HCT116 (cell line): ENCODE measurements at regions not wholly inside any gene's neighbourhood (a gene's known extent, or its start where the extent isn't known, plus 50 kb on each side); places are given as distances from the start of the nearest gene placed in this dataset.

ENCODE experiments used
- ATAC-seq: fragments of 200-7000 bp; cut with Tn5 transposase; 2 replicates; pipeline ENCODE4 v1.9.1; 2020; ENCODE audit warnings: mild to moderate bottlenecking, moderate library complexity
- BruUV-seq: library from RNA; stranded (reverse); fragments of 400-500 nt; replicated peaks from 2 replicates; lab custom pipeline; 2021; lab: Mats Ljungman, UMichigan
- CTCF ChIA-PET: fragments of 300-600 bp; sonication (Branson Sonifier 250); formaldehyde crosslinking; loops from one replicate; lab custom pipeline; 2021; ENCODE audit warnings: antibody characterized with exemption; lab: Charles Lee
- POLR2A ChIA-PET: fragments of 300-600, 350-600 bp; sonication (Branson Sonifier 250); formaldehyde crosslinking; loops from one replicate; lab custom pipeline; 2021; ENCODE audit warnings: antibody characterized with exemption; lab: Charles Lee
- RAD21 ChIA-PET, 2 experiments: fragments of 300-600 bp; sonication (Branson Sonifier 250); formaldehyde crosslinking; loops; one replicate each; lab custom pipeline; 2023; ENCODE audit warnings: low total read pairs in 2 of 2; ENCODE audit not compliant: uncharacterized antibody in 2 of 2, unreplicated experiment in 2 of 2, low non-redundant PET in 1 of 2; lab: Charles Lee
- DNase-seq: peaks from one replicate; pipeline ENCODE4 v3.0.0-alpha.2; 2010; ENCODE audit warnings: low read depth, low spot score
- H2AFZ ChIP-seq: fragments of 200-600 bp; shearing (Covaris generic), sonication (generic); 2 replicates; pipeline ENCODE4 v1.6.1; 2017; ENCODE audit warnings: low read depth, mixed run types, mixed read lengths, antibody characterized with exemption, low read length; ENCODE audit not compliant: poor library complexity, severe bottlenecking
- H3K27ac ChIP-seq: 2 replicates; pipeline ENCODE4 v1.5.1; 2012; ENCODE audit warnings: low read depth, low read length
- H3K27me3 ChIP-seq: fragments of 200-600 bp; sonication (generic); 2 replicates; pipeline ENCODE4 v1.6.1; 2016; ENCODE audit warnings: mixed run types, low read length, mixed read lengths; ENCODE audit not compliant: insufficient read depth
- H3K36me3 ChIP-seq, 2 experiments: fragments of 200-500 bp in 1 of 2; fragments of 200-600 bp in 1 of 2; sonication (Bioruptor generic) in 1 of 2; sonication (generic) in 1 of 2; 2 replicates each; pipeline versions ENCODE4 v1.5.1 to v1.6.1; 2014 to 2016; ENCODE audit warnings: low read length in 2 of 2, inconsistent platforms in 1 of 2, mixed read lengths in 1 of 2, mixed run types in 1 of 2; ENCODE audit not compliant: insufficient read depth in 2 of 2, control insufficient read depth in 1 of 2
- H3K4me1 ChIP-seq, 2 experiments: fragments of 200-600 bp in 1 of 2; sonication (generic) in 1 of 2; 2 replicates each; pipeline versions ENCODE4 v1.5.1 to v1.6.1; 2012 to 2017; ENCODE audit warnings: low read length in 2 of 2, inconsistent platforms in 1 of 2, mild to moderate bottlenecking in 1 of 2, mixed read lengths in 1 of 2, mixed run types in 1 of 2, moderate library complexity in 1 of 2; ENCODE audit not compliant: insufficient read depth in 2 of 2, control insufficient read depth in 1 of 2
- H3K4me2 ChIP-seq: fragments of 200-600 bp; sonication (generic); 2 replicates; pipeline ENCODE4 v1.6.1; 2017; ENCODE audit warnings: mixed run types, low read length, mixed read lengths
- H3K4me3 ChIP-seq, 2 experiments: fragments of 200-600 bp in 1 of 2; sonication (generic) in 1 of 2; replicated peaks in 1 of 2; 2 replicates each; pipeline ENCODE4 v1.5.1; 2011 to 2016; ENCODE audit warnings: low read length in 2 of 2, control low read depth in 1 of 2, low read depth in 1 of 2, mild to moderate bottlenecking in 1 of 2, mixed read lengths in 1 of 2, mixed run types in 1 of 2
- H3K79me2 ChIP-seq: fragments of 200-600 bp; sonication (generic); 2 replicates; pipeline ENCODE4 v1.6.1; 2017; ENCODE audit warnings: mild to moderate bottlenecking, mixed run types, low read length, moderate library complexity, mixed read lengths; ENCODE audit not compliant: insufficient read depth
- H3K9ac ChIP-seq: fragments of 200-600 bp; sonication (generic); 2 replicates; pipeline ENCODE4 v1.6.1; 2016; ENCODE audit warnings: low read length, mixed read lengths
- H3K9me2 ChIP-seq: fragments of 200-600 bp; sonication (generic), shearing (Covaris generic); 2 replicates; pipeline ENCODE4 v1.6.1; 2017; ENCODE audit warnings: mixed run types, mild to moderate bottlenecking, moderate library complexity; ENCODE audit not compliant: insufficient read depth
- H3K9me3 ChIP-seq, 2 experiments: fragments of 200-500 bp in 1 of 2; fragments of 200-600 bp in 1 of 2; sonication (Bioruptor generic) in 1 of 2; sonication (generic) in 1 of 2; 2 replicates each; pipeline ENCODE4 v1.6.1; 2014 to 2017; ENCODE audit warnings: low read length in 2 of 2, mixed read lengths in 2 of 2, inconsistent platforms in 1 of 2, low read depth in 1 of 2, mild to moderate bottlenecking in 1 of 2, mixed run types in 1 of 2, moderate library complexity in 1 of 2; ENCODE audit not compliant: control insufficient read depth in 1 of 2, insufficient read depth in 1 of 2
- H4K20me1 ChIP-seq: fragments of 200-600 bp; sonication (generic), shearing (Covaris generic); 2 replicates; pipeline ENCODE4 v1.6.1; 2017; ENCODE audit warnings: mixed run types, mild to moderate bottlenecking, moderate library complexity; ENCODE audit not compliant: insufficient read depth
- CEBPB ChIP-seq: IDR thresholded peaks from 2 replicates; pipeline ENCODE4 v1.6.1; 2012; ENCODE audit warnings: low read depth
- EGR1 ChIP-seq: IDR thresholded peaks from 2 replicates; pipeline ENCODE4 v1.6.1; 2012; ENCODE audit warnings: low read depth
- EZH2 ChIP-seq: fragments of 200-600 bp; sonication (generic); IDR thresholded peaks from 2 replicates; pipeline ENCODE4 v1.6.1; 2017; ENCODE audit warnings: antibody characterized with exemption, mixed run types
- EZH2phosphoT487 ChIP-seq: fragments of 200-600 bp; IDR thresholded peaks from 2 replicates; pipeline ENCODE4 v1.6.1; 2018; ENCODE audit warnings: antibody characterized with exemption, borderline replicate concordance
- FOSL1 ChIP-seq: IDR thresholded peaks from 2 replicates; pipeline ENCODE4 v1.6.1; 2012; ENCODE audit warnings: low read depth
- JUND ChIP-seq: IDR thresholded peaks from 2 replicates; pipeline ENCODE4 v1.6.1; 2012
- POLR2A ChIP-seq: IDR thresholded peaks from 2 replicates; pipeline ENCODE4 v1.7.0; 2011; ENCODE audit warnings: borderline replicate concordance; ENCODE audit not compliant: insufficient read depth, insufficient read length; ENCODE audit errors: extremely low read depth
- POLR2AphosphoS5 ChIP-seq: IDR thresholded peaks from 2 replicates; pipeline ENCODE4 v1.6.1; 2011; ENCODE audit warnings: mild to moderate bottlenecking, low read depth, low read length, moderate library complexity
- RAD21 ChIP-seq: IDR thresholded peaks from 2 replicates; pipeline ENCODE4 v1.6.1; 2012; ENCODE audit warnings: low read depth, mild to moderate bottlenecking
- SIN3A ChIP-seq: IDR thresholded peaks from 2 replicates; pipeline ENCODE4 v1.6.1; 2012; ENCODE audit warnings: low read depth
- SP1 ChIP-seq: IDR thresholded peaks from 2 replicates; pipeline ENCODE4 v1.6.1; 2012; ENCODE audit warnings: low read depth
- SRF ChIP-seq: IDR thresholded peaks from 2 replicates; pipeline ENCODE4 v1.6.1; 2012; ENCODE audit warnings: low read depth
- YY1 ChIP-seq: IDR thresholded peaks from 2 replicates; pipeline ENCODE4 v1.6.1; 2011; ENCODE audit warnings: low read length, low read depth, moderate library complexity, mild to moderate bottlenecking; ENCODE audit not compliant: insufficient replicate concordance; ENCODE audit errors: extremely low read depth
- ZNF274 ChIP-seq: fragments of 200-500 bp; sonication (Bioruptor generic); IDR thresholded peaks from 2 replicates; pipeline ENCODE4 v1.6.1; 2014; ENCODE audit warnings: mild to moderate bottlenecking, low read depth, low read length, inconsistent platforms
- intact Hi-C: fragments of 100-400 bp; cut with micrococcal nuclease; formaldehyde crosslinking; loops from 2 replicates; pipeline ENCODE4 v1.10.0; 2022
- TF ChIP-seq, protein P1 (sequence below): IDR thresholded peaks from 2 replicates; pipeline ENCODE4 v1.6.1; 2012
- TF ChIP-seq, protein P2 (sequence below): IDR thresholded peaks from 2 replicates; pipeline ENCODE4 v1.6.1; 2012
- TF ChIP-seq, protein P3 (sequence below): IDR thresholded peaks from 2 replicates; pipeline ENCODE4 v1.6.1; 2011; ENCODE audit warnings: mild to moderate bottlenecking, low read length, moderate library complexity; ENCODE audit not compliant: insufficient replicate concordance; ENCODE audit errors: extremely low read depth
- TF ChIP-seq, protein P4 (sequence below): IDR thresholded peaks from 2 replicates; pipeline ENCODE4 v1.6.1; 2012; ENCODE audit warnings: low read depth

DNA sequence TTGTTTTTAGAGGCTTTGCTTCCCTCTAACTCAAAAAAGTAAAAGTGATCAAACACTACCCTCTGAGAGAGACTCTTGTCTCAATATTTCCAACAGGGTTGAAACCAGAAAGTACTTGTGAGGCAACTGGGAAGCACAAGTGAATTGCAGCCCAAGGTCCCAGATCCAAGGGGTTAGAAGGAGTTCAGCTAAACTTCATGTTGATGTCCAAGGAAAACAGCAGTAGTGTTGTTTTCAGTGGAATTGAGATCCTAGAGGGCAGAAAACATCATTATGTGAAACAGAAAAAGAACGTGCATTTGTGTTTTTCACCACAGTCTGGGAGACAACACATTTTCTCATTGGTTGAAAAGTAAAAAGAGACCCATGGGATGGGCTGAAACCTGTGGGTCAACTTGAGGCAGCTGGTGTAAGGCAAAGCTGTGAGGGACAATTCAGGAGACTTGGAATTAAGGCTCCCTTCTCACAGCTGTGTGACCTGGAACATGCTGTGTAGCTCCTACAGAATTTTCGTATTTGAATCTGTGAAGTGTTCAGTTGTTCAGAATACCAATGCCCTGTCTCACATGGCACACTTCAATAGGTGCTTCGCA is 508.3 kb downstream of the BMP2 start:
- Histone ChIP-seq H3K9me2 (no peaks in the 10 kb centered on the region), H3K27ac (no peak overlapping the region), H3K9ac (no peak overlapping the region), H3K79me2 (no peaks in the 10 kb centered on the region), H3K4me1 (no peaks in the 10 kb centered on the region), H2AFZ (no peak overlapping the region), H3K4me3 (no peak overlapping the region), H3K27me3 (no peaks in the 10 kb centered on the region), H3K36me3 (no peaks in the 10 kb centered on the region), H4K20me1 (no peaks in the 10 kb centered on the region), H3K4me2 (no peak overlapping the region)
- no TSS peak for BruUV-seq
- ChIA-PET CTCF (interaction anchor here (1.1 kb wide), 1 partner anchor 10 kb away, joined by 4 read pairs; no protein-coding TSS in a partner anchor), RAD21 (no interaction called here), POLR2A (no interaction called here)
- intact Hi-C loops = no loop called here
- DNase-seq (no peak), ATAC-seq (no peak)
- TF ChIP-seq POLR2A (no peak), EGR1 (no peak), ZNF274 (no peak), EZH2 (no peak), FOSL1 (no peak), EZH2phosphoT487 (no peak), POLR2AphosphoS5 (no peak), CEBPB (no peak), RAD21 (no peak), YY1 (no peak), JUND (no peak), SP1 (no peak), SRF (no peak), SIN3A (no peak)
- TF ChIP-seq, protein P1, sequence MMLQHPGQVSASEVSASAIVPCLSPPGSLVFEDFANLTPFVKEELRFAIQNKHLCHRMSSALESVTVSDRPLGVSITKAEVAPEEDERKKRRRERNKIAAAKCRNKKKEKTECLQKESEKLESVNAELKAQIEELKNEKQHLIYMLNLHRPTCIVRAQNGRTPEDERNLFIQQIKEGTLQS = no peak
- TF ChIP-seq, protein P2, sequence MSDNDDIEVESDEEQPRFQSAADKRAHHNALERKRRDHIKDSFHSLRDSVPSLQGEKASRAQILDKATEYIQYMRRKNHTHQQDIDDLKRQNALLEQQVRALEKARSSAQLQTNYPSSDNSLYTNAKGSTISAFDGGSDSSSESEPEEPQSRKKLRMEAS = no peak
- TF ChIP-seq, protein P3, sequence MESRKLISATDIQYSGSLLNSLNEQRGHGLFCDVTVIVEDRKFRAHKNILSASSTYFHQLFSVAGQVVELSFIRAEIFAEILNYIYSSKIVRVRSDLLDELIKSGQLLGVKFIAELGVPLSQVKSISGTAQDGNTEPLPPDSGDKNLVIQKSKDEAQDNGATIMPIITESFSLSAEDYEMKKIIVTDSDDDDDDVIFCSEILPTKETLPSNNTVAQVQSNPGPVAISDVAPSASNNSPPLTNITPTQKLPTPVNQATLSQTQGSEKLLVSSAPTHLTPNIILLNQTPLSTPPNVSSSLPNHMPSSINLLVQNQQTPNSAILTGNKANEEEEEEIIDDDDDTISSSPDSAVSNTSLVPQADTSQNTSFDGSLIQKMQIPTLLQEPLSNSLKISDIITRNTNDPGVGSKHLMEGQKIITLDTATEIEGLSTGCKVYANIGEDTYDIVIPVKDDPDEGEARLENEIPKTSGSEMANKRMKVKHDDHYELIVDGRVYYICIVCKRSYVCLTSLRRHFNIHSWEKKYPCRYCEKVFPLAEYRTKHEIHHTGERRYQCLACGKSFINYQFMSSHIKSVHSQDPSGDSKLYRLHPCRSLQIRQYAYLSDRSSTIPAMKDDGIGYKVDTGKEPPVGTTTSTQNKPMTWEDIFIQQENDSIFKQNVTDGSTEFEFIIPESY = no peak
- TF ChIP-seq, protein P4, sequence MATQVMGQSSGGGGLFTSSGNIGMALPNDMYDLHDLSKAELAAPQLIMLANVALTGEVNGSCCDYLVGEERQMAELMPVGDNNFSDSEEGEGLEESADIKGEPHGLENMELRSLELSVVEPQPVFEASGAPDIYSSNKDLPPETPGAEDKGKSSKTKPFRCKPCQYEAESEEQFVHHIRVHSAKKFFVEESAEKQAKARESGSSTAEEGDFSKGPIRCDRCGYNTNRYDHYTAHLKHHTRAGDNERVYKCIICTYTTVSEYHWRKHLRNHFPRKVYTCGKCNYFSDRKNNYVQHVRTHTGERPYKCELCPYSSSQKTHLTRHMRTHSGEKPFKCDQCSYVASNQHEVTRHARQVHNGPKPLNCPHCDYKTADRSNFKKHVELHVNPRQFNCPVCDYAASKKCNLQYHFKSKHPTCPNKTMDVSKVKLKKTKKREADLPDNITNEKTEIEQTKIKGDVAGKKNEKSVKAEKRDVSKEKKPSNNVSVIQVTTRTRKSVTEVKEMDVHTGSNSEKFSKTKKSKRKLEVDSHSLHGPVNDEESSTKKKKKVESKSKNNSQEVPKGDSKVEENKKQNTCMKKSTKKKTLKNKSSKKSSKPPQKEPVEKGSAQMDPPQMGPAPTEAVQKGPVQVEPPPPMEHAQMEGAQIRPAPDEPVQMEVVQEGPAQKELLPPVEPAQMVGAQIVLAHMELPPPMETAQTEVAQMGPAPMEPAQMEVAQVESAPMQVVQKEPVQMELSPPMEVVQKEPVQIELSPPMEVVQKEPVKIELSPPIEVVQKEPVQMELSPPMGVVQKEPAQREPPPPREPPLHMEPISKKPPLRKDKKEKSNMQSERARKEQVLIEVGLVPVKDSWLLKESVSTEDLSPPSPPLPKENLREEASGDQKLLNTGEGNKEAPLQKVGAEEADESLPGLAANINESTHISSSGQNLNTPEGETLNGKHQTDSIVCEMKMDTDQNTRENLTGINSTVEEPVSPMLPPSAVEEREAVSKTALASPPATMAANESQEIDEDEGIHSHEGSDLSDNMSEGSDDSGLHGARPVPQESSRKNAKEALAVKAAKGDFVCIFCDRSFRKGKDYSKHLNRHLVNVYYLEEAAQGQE = no peak
- TF ChIP-seq, all 23 proteins: peak for 0
- H3K9me3 ChIP-seq = peaks cover 0 to 29% of the 10 kb centered on the region in 2 experiments; a peak in 1 of 4 replicates
